IPS-15b (cell line): ENCODE measurements at regions not wholly inside any gene's neighbourhood (a gene's known extent, or its start where the extent isn't known, plus 50 kb on each side); places are given as distances from the start of the nearest gene placed in this dataset.
"Not testable (repeated sequence)": the region's sequence is repeated elsewhere in the genome, so short reads cannot be mapped to it uniquely, and the experiment has no call there.

ENCODE experiments used
- H3K27me3 ChIP-seq: one replicate; pipeline ENCODE4 v1.6.1; 2013; ENCODE audit warnings: low read length; ENCODE audit not compliant: control insufficient read depth, insufficient read depth
- H3K36me3 ChIP-seq: one replicate; pipeline ENCODE4 v1.6.1; 2013; ENCODE audit warnings: low read length; ENCODE audit not compliant: control insufficient read depth, insufficient read depth
- H3K4me1 ChIP-seq: one replicate; pipeline ENCODE4 v1.6.1; 2013; ENCODE audit warnings: mild to moderate bottlenecking, low read length; ENCODE audit not compliant: control insufficient read depth, insufficient read depth
- H3K4me3 ChIP-seq: one replicate; pipeline ENCODE4 v1.5.1; 2013; ENCODE audit warnings: low read depth, low read length
- H3K9ac ChIP-seq: one replicate; pipeline ENCODE4 v1.6.1; 2013; ENCODE audit warnings: low read depth, mild to moderate bottlenecking, low read length
- H3K9me3 ChIP-seq: one replicate; pipeline ENCODE4 v1.6.1; 2013; ENCODE audit warnings: mild to moderate bottlenecking, low read length; ENCODE audit not compliant: control insufficient read depth, insufficient read depth

DNA sequence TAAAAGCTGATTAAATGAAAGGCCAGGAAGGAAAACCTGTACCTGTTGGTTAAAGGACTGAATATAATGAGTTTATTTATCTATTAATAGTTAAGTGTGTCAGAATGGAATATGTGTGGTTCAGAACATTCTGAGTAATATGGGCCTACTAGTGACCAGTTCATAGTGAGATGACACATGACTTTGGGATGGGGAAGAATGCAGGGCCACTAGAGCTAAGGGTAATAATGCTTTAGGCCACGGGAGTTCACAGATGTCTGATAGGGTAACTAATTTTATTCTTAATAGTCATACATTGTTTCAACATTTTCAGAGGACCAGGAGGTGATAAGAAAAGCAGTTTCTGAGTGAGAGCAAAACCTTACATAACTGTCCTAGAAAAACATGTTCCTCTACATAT, 247.8 kb upstream of the OR4E1 start:
- no peaks in the 10 kb centered on the region for H3K36me3 ChIP-seq
- no peaks in the 10 kb centered on the region for H3K27me3 ChIP-seq
- H3K4me3 ChIP-seq = no peak overlapping the region
- no peak overlapping the region for H3K9ac ChIP-seq
- no peaks in the 10 kb centered on the region for H3K4me1 ChIP-seq
- no peaks in the 10 kb centered on the region for H3K9me3 ChIP-seq

GRCh38 chr14:21917699-21918436, 244.2 kb upstream of the OR4E1 start:
- Histone ChIP-seq H3K4me1 (no peaks in the 10 kb centered on the region), H3K9ac (no peak overlapping the region), H3K4me3 (no peak overlapping the region), H3K9me3 (no peaks in the 10 kb centered on the region), H3K27me3 (no peaks in the 10 kb centered on the region), H3K36me3 (no peaks in the 10 kb centered on the region)

GRCh38 chr14:21915826-21916225, 242.2 kb upstream of the OR4E1 start:
- Histone ChIP-seq H3K4me3 (no peak overlapping the region), H3K36me3 (no peaks in the 10 kb centered on the region), H3K4me1 (no peaks in the 10 kb centered on the region), H3K9me3 (no peaks in the 10 kb centered on the region), H3K27me3 (no peaks in the 10 kb centered on the region), H3K9ac (no peak overlapping the region)

DNA sequence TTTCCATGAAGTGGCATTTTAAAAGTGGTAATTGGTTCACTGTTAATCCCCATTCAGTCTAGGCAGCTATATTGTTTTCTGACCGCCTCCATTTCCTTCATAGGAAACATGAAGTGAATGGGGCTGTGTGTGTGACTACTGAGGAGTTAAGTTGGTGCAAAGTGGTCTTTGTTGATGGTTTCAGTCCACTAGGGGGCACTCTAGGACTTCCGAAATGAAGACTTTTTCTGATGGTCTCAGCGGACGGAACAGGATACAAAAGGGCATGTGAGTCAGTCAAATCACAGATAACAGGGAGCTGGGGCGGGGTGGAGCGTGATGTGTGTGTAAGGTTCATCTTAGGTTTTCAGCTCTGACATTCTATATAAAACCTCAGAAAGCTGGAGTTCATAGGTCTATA, 240.1 kb upstream of the OR4E1 start:
- H3K36me3 ChIP-seq = no peaks in the 10 kb centered on the region
- no peaks in the 10 kb centered on the region for H3K27me3 ChIP-seq
- no peaks in the 10 kb centered on the region for H3K9me3 ChIP-seq
- no peak overlapping the region for H3K9ac ChIP-seq
- no peak overlapping the region for H3K4me3 ChIP-seq
- H3K4me1 ChIP-seq = no peaks in the 10 kb centered on the region

DNA sequence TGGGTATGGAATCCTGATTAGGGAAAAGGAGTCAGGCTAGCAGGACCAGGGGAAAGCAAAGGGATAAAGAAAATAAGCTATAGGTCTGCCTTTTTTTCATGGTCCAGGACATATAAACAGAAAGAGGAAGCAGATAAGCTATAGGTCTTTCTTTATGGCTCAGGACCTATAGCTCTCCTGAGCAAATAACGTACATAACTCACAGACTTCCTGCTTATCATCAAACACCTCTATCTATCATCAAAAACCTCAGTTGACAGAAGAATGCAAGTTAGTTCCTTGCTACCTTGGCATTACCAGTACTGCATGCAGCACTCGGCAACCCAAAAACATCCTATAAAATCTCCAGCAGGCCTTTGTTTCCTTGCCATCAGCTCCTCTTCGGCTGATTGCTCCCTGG, 238.7 kb upstream of the OR4E1 start:
- Histone ChIP-seq H3K27me3 (no peaks in the 10 kb centered on the region), H3K9me3 (no peaks in the 10 kb centered on the region), H3K36me3 (no peaks in the 10 kb centered on the region), H3K4me3 (no peak overlapping the region), H3K9ac (no peak overlapping the region), H3K4me1 (no peaks in the 10 kb centered on the region)

DNA sequence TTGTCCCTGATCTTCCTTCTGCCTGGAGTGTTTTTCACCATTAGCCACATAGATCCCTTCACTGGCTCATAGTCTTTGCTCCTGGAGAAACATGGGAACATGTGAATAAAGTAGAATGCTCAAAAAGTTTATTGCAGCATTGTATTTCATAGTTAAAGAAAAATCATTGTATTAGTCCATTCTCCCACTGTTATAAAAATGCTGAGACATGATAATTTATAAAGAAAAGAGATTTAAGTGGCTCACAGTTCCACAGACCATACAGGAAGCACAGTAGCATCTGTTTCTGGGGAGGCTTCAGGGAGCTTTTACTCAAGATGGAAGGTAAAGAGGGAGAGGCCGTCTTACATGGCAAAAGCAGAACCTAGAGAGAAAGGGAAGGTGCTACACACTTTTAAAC, 238.3 kb upstream of the OR4E1 start:
- H3K36me3 ChIP-seq = no peaks in the 10 kb centered on the region
- no peak overlapping the region for H3K9ac ChIP-seq
- H3K9me3 ChIP-seq = no peaks in the 10 kb centered on the region
- H3K27me3 ChIP-seq = no peaks in the 10 kb centered on the region
- H3K4me1 ChIP-seq = no peaks in the 10 kb centered on the region
- no peak overlapping the region for H3K4me3 ChIP-seq

- Histone ChIP-seq H3K4me1 (no peaks in the 10 kb centered on the region), H3K9me3 (no peaks in the 10 kb centered on the region), H3K9ac (no peak overlapping the region), H3K4me3 (no peak overlapping the region), H3K36me3 (no peaks in the 10 kb centered on the region), H3K27me3 (no peaks in the 10 kb centered on the region)
These were observed 236.6 kb upstream of the OR4E1 start for GRCh38 chr14:21910260-21910659.

GRCh38 chr14:21902561-21903181, 229.1 kb upstream of the OR4E1 start:
- Histone ChIP-seq H3K27me3 (no peaks in the 10 kb centered on the region), H3K4me1 (no peaks in the 10 kb centered on the region), H3K9ac (no peak overlapping the region), H3K36me3 (no peaks in the 10 kb centered on the region), H3K4me3 (no peak overlapping the region), H3K9me3 (no peaks in the 10 kb centered on the region)

GRCh38 chr14:21894898-21895194, 221.2 kb upstream of the OR4E1 start:
- not testable (repeated sequence) for H3K9me3 ChIP-seq, H3K4me3 ChIP-seq, H3K36me3 ChIP-seq, H3K4me1 ChIP-seq, H3K27me3 ChIP-seq, H3K9ac ChIP-seq

GRCh38 chr14:21894003-21894897, 220.6 kb upstream of the OR4E1 start:
- H3K4me3 ChIP-seq = no peak overlapping the region
- H3K9ac ChIP-seq = no peak overlapping the region
- H3K27me3 ChIP-seq = no peaks in the 10 kb centered on the region
- H3K9me3 ChIP-seq = no peaks in the 10 kb centered on the region
- H3K36me3 ChIP-seq = no peaks in the 10 kb centered on the region
- H3K4me1 ChIP-seq = no peaks in the 10 kb centered on the region

DNA sequence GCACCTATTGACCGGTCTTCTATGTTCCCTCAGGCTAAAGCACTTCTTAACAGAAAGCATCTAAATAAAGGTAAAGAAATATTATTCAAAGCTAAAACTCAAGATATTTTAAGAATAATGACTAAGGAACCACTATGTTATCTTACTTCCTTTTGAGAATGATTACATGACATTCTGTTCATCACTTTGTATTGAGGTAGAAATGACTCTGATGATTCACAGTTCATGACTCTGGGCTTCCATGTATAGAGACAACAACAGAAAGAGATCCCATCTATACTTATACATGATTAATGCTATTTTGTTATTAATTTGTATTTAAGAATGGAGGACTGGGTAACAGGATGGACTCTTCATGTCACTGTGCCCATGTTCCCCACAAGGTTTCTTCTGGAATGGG, 218.3 kb upstream of the OR4E1 start:
- Histone ChIP-seq H3K4me1 (no peaks in the 10 kb centered on the region), H3K9ac (no peak overlapping the region), H3K4me3 (no peak overlapping the region), H3K9me3 (no peaks in the 10 kb centered on the region), H3K36me3 (no peaks in the 10 kb centered on the region), H3K27me3 (no peaks in the 10 kb centered on the region)

GRCh38 chr14:21884995-21885394, 211.4 kb upstream of the OR4E1 start:
- Histone ChIP-seq H3K9ac (no peak overlapping the region), H3K4me1 (no peaks in the 10 kb centered on the region), H3K36me3 (no peaks in the 10 kb centered on the region), H3K9me3 (no peaks in the 10 kb centered on the region), H3K27me3 (no peaks in the 10 kb centered on the region), H3K4me3 (no peak overlapping the region)
